ENCODE measurements at regions not wholly inside any gene's neighbourhood (a gene's known extent, or its start where the extent isn't known, plus 50 kb on each side); places are given as distances from the start of the nearest gene placed in this dataset.

GRCh38 chr9:108085294-108085693 is 595.7 kb upstream of the KLF4 start:
- intact Hi-C loops (cut with micrococcal nuclease), result no loop called here
- no peak overlapping the region for H3K27ac Mint-ChIP-seq (ENCODE audit: low read depth, unreplicated experiment)
- no peaks in the 10 kb centered on the region for H3K36me3 Mint-ChIP-seq (ENCODE audit: insufficient read depth, unreplicated experiment)
- CTCF ChIA-PET, result interaction anchor here (0.8 kb wide), 1 partner anchor 13 kb away, joined by 4 read pairs; no protein-coding TSS in a partner anchor
- no peak for DNase-seq (ENCODE audit: unreplicated experiment)
- no TSS peak for BruUV-seq (replicated peaks)
- POLR2A ChIA-PET, result no interaction called here
- H3K27me3 Mint-ChIP-seq (ENCODE audit: insufficient read depth, unreplicated experiment), result no peaks in the 10 kb centered on the region
- no peak for TF ChIP-seq CTCF (IDR thresholded peaks at IDR 0.05; ENCODE audit: unreplicated experiment)
- H3K9me3 Mint-ChIP-seq (ENCODE audit: unreplicated experiment), result no peaks in the 10 kb centered on the region
- H3K4me3 Mint-ChIP-seq (ENCODE audit: unreplicated experiment), result no peak overlapping the region
- peaks cover 6% of the 10 kb centered on the region for H3K4me1 Mint-ChIP-seq (ENCODE audit: insufficient read depth, unreplicated experiment)

- peaks cover 6% of the 10 kb centered on the region for H3K4me1 Mint-ChIP-seq (ENCODE audit: insufficient read depth, unreplicated experiment)
- CTCF ChIA-PET, result no interaction called here
- intact Hi-C loops (cut with micrococcal nuclease), result no loop called here
- DNase-seq (ENCODE audit: unreplicated experiment), result peak; percentile 10
- no peaks in the 10 kb centered on the region for H3K36me3 Mint-ChIP-seq (ENCODE audit: insufficient read depth, unreplicated experiment)
- no peaks in the 10 kb centered on the region for H3K27me3 Mint-ChIP-seq (ENCODE audit: insufficient read depth, unreplicated experiment)
- no peaks in the 10 kb centered on the region for H3K9me3 Mint-ChIP-seq (ENCODE audit: unreplicated experiment)
- POLR2A ChIA-PET, result no interaction called here
- BruUV-seq (replicated peaks), result no TSS peak
- no peak for TF ChIP-seq CTCF (IDR thresholded peaks at IDR 0.05; ENCODE audit: unreplicated experiment)
- no peak overlapping the region for H3K27ac Mint-ChIP-seq (ENCODE audit: low read depth, unreplicated experiment)
- no peak overlapping the region for H3K4me3 Mint-ChIP-seq (ENCODE audit: unreplicated experiment)
These were observed 594.3 kb upstream of the KLF4 start for GRCh38 chr9:108083796-108084352.

- H3K4me1 Mint-ChIP-seq (ENCODE audit: insufficient read depth, unreplicated experiment), result peaks cover 6% of the 10 kb centered on the region
- no peak overlapping the region for H3K27ac Mint-ChIP-seq (ENCODE audit: low read depth, unreplicated experiment)
- intact Hi-C loops (cut with micrococcal nuclease), result no loop called here
- ChIA-PET POLR2A (no interaction called here), CTCF (no interaction called here)
- no TSS peak for BruUV-seq (replicated peaks)
- no peak for TF ChIP-seq CTCF (IDR thresholded peaks at IDR 0.05; ENCODE audit: unreplicated experiment)
- DNase-seq (ENCODE audit: unreplicated experiment), result no peak
- no peak overlapping the region for H3K4me3 Mint-ChIP-seq (ENCODE audit: unreplicated experiment)
- no peaks in the 10 kb centered on the region for H3K27me3 Mint-ChIP-seq (ENCODE audit: insufficient read depth, unreplicated experiment)
- no peaks in the 10 kb centered on the region for H3K36me3 Mint-ChIP-seq (ENCODE audit: insufficient read depth, unreplicated experiment)
- H3K9me3 Mint-ChIP-seq (ENCODE audit: unreplicated experiment), result no peaks in the 10 kb centered on the region
These were observed 593.7 kb upstream of the KLF4 start for GRCh38 chr9:108083160-108083750.

GRCh38 chr9:108081112-108081511 is 591.5 kb upstream of the KLF4 start:
- H3K36me3 Mint-ChIP-seq (ENCODE audit: insufficient read depth, unreplicated experiment), result no peaks in the 10 kb centered on the region
- intact Hi-C loops (cut with micrococcal nuclease), result no loop called here
- CTCF ChIA-PET, result interaction anchor here (0.7 to 0.9 kb wide), 2 partner anchors 8 to 500 kb away, joined by 3 read pairs; no protein-coding TSS in a partner anchor
- no peaks in the 10 kb centered on the region for H3K9me3 Mint-ChIP-seq (ENCODE audit: unreplicated experiment)
- POLR2A ChIA-PET, result interaction anchor here (0.6 kb wide), 1 partner anchor 353 kb away, joined by 3 read pairs; no protein-coding TSS in a partner anchor
- H3K4me3 Mint-ChIP-seq (ENCODE audit: unreplicated experiment), result no peak overlapping the region
- H3K4me1 Mint-ChIP-seq (ENCODE audit: insufficient read depth, unreplicated experiment), result no peaks in the 10 kb centered on the region
- no peak for DNase-seq (ENCODE audit: unreplicated experiment)
- H3K27ac Mint-ChIP-seq (ENCODE audit: low read depth, unreplicated experiment), result no peak overlapping the region
- H3K27me3 Mint-ChIP-seq (ENCODE audit: insufficient read depth, unreplicated experiment), result no peaks in the 10 kb centered on the region
- no peak for TF ChIP-seq CTCF (IDR thresholded peaks at IDR 0.05; ENCODE audit: unreplicated experiment)
- BruUV-seq (replicated peaks), result no TSS peak
